GDM1 (cell line): ENCODE measurements at regions not wholly inside any gene's neighbourhood (a gene's known extent, or its start where the extent isn't known, plus 50 kb on each side); places are given as distances from the start of the nearest gene placed in this dataset.

Experiments used
- DNase-seq: peaks from one replicate; lab custom pipeline; 2025; lab: John Stamatoyannopoulos, UW

GRCh38 chr16:64648282-64648681, 473.6 kb downstream of the CDH11 start:
- DNase-seq, result no peak

GRCh38 chr16:64641343-64641742, 480.5 kb downstream of the CDH11 start:
- no peak for DNase-seq

- no peak for DNase-seq
Measured at GRCh38 chr16:64638766-64639165, 483.1 kb downstream of the CDH11 start.

- DNase-seq, result no peak
Measured at GRCh38 chr16:64629622-64630021, 492.2 kb downstream of the CDH11 start.

GRCh38 chr16:64627781-64628180, 494.1 kb downstream of the CDH11 start:
- DNase-seq, result no peak

- DNase-seq, result no peak
Measured at GRCh38 chr16:64627288-64627687, 494.6 kb downstream of the CDH11 start.

GRCh38 chr16:64626776-64627175, 495.1 kb downstream of the CDH11 start:
- no peak for DNase-seq

- no peak for DNase-seq
Measured at GRCh38 chr16:64621616-64622015, 500.2 kb downstream of the CDH11 start.

GRCh38 chr16:64617836-64618476, 503.9 kb downstream of the CDH11 start:
- DNase-seq, result no peak

GRCh38 chr16:64615630-64616280, 506.1 kb downstream of the CDH11 start:
- no peak for DNase-seq

- DNase-seq, result no peak
Measured at GRCh38 chr16:64596196-64596595, 525.7 kb downstream of the CDH11 start.

- no peak for DNase-seq
Measured at GRCh38 chr16:64590513-64590912, 531.4 kb downstream of the CDH11 start.

GRCh38 chr16:64589836-64590235, 532.0 kb downstream of the CDH11 start:
- no peak for DNase-seq

GRCh38 chr16:64586781-64587180, 535.1 kb downstream of the CDH11 start:
- DNase-seq, result no peak

- no peak for DNase-seq
Measured at GRCh38 chr16:64585367-64585766, 536.5 kb downstream of the CDH11 start.

GRCh38 chr16:64580558-64580957, 541.3 kb downstream of the CDH11 start:
- DNase-seq, result no peak

GRCh38 chr16:64579712-64580111, 542.2 kb downstream of the CDH11 start:
- no peak for DNase-seq

- DNase-seq, result no peak
Measured at GRCh38 chr16:64545768-64546167, 576.1 kb downstream of the CDH11 start.

GRCh38 chr16:64544859-64545258, 577.0 kb downstream of the CDH11 start:
- no peak for DNase-seq

- DNase-seq, result no peak
Measured at GRCh38 chr16:64543441-64543840, 578.4 kb downstream of the CDH11 start.

GRCh38 chr16:64543031-64543430, 578.8 kb downstream of the CDH11 start:
- no peak for DNase-seq

GRCh38 chr16:64542152-64542551, 579.7 kb downstream of the CDH11 start:
- no peak for DNase-seq

- DNase-seq, result no peak
Measured at GRCh38 chr16:64541621-64542020, 580.2 kb downstream of the CDH11 start.

- DNase-seq, result no peak
Measured at GRCh38 chr16:64540434-64540833, 581.4 kb downstream of the CDH11 start.
